Aorta (tissue), 5 donors: ENCODE measurements at regions not wholly inside any gene's neighbourhood (a gene's known extent, or its start where the extent isn't known, plus 50 kb on each side); places are given as distances from the start of the nearest gene placed in this dataset.

Experiments
- ATAC-seq: fragments of 200-7000 bp; cut with Tn5 transposase; one replicate; pipeline ENCODE4 v1.9.1; 2022; ENCODE audit warnings: moderate library complexity; ENCODE audit not compliant: low FRiP score
- DNase-seq, 2 donors: peaks; one replicate each; pipeline ENCODE4 v3.0.0-alpha.2; 2020
- H3K27ac ChIP-seq, 2 donors: one replicate each; pipeline ENCODE4 v1.5.1; 2013; ENCODE audit warnings: low read length in 2 of 2, mild to moderate bottlenecking in 2 of 2, moderate library complexity in 2 of 2, control low read depth in 1 of 2, inconsistent platforms in 1 of 2, low read depth in 1 of 2
- H3K27me3 ChIP-seq, 2 donors: one replicate each; pipeline ENCODE4 v1.6.1; 2013; ENCODE audit warnings: control low read depth in 1 of 2, low read length in 1 of 2, mild to moderate bottlenecking in 1 of 2, moderate library complexity in 1 of 2; ENCODE audit not compliant: insufficient read depth in 2 of 2, control insufficient read depth in 1 of 2
- H3K36me3 ChIP-seq, 2 donors: one replicate each; pipeline ENCODE4 v1.6.1; 2013; ENCODE audit warnings: control low read depth in 1 of 2, low read length in 1 of 2, mild to moderate bottlenecking in 1 of 2; ENCODE audit not compliant: insufficient read depth in 2 of 2, control insufficient read depth in 1 of 2
- H3K4me1 ChIP-seq, 2 donors: one replicate each; pipeline ENCODE4 v1.6.1; 2013; ENCODE audit warnings: low read length in 2 of 2, control low read depth in 1 of 2, mild to moderate bottlenecking in 1 of 2, moderate library complexity in 1 of 2; ENCODE audit not compliant: insufficient read depth in 2 of 2, control insufficient read depth in 1 of 2
- H3K4me3 ChIP-seq, 2 donors: one replicate each; pipeline ENCODE4 v1.5.1; 2013; ENCODE audit warnings: low read length in 2 of 2, control low read depth in 1 of 2, mild to moderate bottlenecking in 1 of 2
- H3K9me3 ChIP-seq: one replicate; pipeline ENCODE4 v1.6.1; 2013; ENCODE audit warnings: mild to moderate bottlenecking, low read length; ENCODE audit not compliant: control insufficient read depth
- WGBS, 2 donors: extraction: QIAGEN DNeasy Blood & Tissue Kit; methylation state at CpG; one replicate each; pipeline ENCODE4 v1.1.7; 2013; 5-methylcytosine and 5-hydroxymethylcytosine counted together
- intact Hi-C, 2 donors: fragments of 100-400 bp; cut with DNase I; formaldehyde crosslinking; loops; one replicate each; pipeline versions ENCODE4 v1.14.2 to v1.15.0; 2022
- donor health status: healthy with polysubstance abuse.
- donor health status: Bipolar disorder and iron deficiency.
- donor health status: DM: no; HTN: no; CAD: no.
- donor health status: DM: no; HTN: no; CAD: no.
- donor health status: DM: yes; HTN: yes; CAD: no.

DNA sequence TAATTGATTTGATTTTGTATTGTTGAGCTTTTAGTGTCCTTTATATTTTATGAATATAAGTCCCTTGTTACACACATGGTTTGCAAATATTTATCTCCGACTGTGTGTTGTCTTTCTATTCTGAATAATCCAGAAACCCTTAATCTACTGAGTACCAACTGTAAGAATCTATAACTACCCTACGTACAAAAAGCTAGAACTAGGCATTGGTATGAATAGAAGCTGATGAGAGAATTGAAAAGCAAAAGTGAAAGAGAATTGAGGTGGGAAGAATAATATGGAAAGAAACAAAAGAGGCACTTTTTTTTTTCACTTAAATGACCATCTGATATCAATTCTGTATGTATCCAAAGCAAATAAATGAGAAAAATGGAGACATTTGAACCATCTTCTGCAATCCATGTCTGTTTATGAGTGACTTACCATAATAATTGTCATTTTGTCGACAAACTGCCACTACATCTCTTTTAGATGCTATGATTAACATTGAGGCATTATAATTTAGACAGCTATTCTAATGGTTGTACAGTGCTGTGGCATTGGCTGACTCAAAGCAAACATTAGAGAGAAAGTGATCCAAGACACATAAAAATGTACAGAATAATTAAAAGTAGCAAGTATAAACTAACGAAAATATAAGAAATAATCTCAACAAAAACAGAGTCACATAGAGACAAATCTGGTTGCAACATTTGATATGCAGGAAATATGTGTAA lies 1516.6 kb upstream of the AGA start:
- no peak for ATAC-seq
- intact Hi-C loops = no loop called here
- Histone ChIP-seq H3K9me3 (peaks cover 1% of the 10 kb centered on the region), H3K27me3 (no peaks in the 10 kb centered on the region), H3K36me3 (no peaks in the 10 kb centered on the region), H3K4me1 (no peaks in the 10 kb centered on the region), H3K4me3 (no peak overlapping the region), H3K27ac (no peak overlapping the region)
- 67 to 68% methylated on average over 4 of the region's 4 CpGs for WGBS, 2 donors
- no peak for DNase-seq

DNA sequence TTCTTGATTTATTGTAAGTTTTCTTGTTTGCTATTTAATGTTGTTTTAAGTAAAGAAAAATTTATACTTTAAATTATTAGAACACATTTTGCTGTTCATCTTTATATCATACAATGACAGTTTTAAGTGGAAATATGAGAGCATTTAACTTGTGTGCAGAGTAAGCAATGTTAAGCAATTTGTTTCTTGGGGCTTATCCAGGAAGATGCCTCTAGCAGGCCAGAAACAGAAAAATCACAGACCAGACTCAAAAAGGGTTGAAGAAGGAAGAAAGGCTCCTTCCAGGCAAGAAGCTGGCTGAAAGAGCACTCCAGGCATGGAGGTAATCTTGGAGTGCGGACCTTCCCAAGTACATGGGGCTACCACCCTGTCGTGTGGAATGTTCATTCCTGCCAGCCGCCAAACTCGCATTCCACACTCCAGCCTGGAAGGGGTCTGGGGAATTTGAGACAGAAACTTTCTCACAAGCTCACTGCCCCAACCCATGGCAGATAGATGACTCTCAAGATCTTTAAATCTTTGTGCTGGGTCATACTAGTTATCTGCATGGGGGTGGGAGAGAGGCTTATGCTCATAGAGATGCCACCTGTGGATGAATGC lies 1521.3 kb upstream of the AGA start:
- intact Hi-C loops = no loop called here
- Histone ChIP-seq H3K4me3 (no peak overlapping the region), H3K4me1 (no peaks in the 10 kb centered on the region), H3K9me3 (peaks cover 1% of the 10 kb centered on the region), H3K27me3 (no peaks in the 10 kb centered on the region), H3K36me3 (no peaks in the 10 kb centered on the region), H3K27ac (no peak overlapping the region)
- 34 to 40% methylated on average over 4 of the region's 4 CpGs for WGBS, 2 donors
- DNase-seq (no peak), ATAC-seq (no peak)

DNA sequence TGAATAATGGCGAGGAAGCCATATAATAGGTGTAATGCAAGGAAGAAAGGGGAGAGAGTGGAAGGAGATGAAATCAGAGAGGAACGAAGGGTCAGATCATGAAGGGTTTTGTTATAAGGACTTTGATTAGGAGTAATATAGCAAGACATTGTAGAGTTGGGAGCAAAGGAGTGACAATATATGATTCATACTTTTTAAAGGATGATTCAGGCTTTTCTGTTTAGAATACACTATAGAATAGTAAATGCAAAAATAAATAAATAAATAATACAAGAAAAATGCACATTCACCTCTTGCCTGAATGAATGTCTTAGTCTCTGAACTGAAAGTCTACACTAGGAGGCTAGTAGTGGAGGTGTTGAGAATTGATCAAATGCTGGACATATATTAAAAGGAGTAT lies 1524.4 kb upstream of the AGA start:
- no peak for ATAC-seq
- Histone ChIP-seq H3K27ac (no peak overlapping the region), H3K27me3 (no peaks in the 10 kb centered on the region), H3K9me3 (peaks cover 1% of the 10 kb centered on the region), H3K4me1 (no peaks in the 10 kb centered on the region), H3K36me3 (no peaks in the 10 kb centered on the region), H3K4me3 (no peak overlapping the region)
- no peak for DNase-seq
- 95 to 97% methylated on average over 2 of the region's 2 CpGs for WGBS, 2 donors
- intact Hi-C loops = no loop called here

DNA sequence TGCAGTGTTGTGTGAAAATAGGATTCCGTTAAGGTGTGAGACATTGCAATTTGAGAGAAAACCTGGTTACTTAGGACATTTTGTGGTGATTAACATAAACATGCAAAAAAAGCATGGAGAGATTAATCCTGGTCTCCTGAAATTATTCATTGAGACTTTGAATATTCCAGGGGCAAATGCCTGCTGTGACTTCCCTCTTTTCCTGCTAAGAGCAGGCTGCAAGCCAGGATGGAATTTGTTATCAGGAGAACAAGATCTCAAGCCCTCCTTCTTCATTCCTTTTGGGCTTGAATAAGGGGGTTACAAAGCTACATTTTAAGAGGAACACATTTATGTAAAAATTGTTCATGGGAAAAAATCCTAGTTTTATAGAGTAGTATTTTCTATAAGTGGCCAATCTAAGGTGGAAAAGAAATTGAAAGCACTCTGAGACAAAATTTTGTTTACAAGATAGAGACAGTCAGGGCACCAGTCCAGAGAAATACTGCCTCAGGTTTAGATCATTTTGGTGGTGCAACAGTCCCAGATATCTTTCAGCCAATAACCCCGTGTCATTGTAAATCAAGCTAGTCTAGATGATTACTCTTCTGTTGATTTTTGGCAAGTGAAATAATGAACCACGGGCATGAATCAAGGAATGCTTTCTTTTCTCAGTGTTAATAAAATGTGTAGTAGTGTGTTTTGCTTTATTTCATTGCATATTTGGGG lies 1528.3 kb upstream of the AGA start:
- 28 to 35% methylated on average over 3 of the region's 3 CpGs for WGBS, 2 donors
- Histone ChIP-seq H3K36me3 (no peaks in the 10 kb centered on the region), H3K4me3 (no peak overlapping the region), H3K9me3 (no peaks in the 10 kb centered on the region), H3K4me1 (no peaks in the 10 kb centered on the region), H3K27me3 (no peaks in the 10 kb centered on the region), H3K27ac (no peak overlapping the region)
- ATAC-seq = no peak
- no peak for DNase-seq
- intact Hi-C loops = no loop called here

DNA sequence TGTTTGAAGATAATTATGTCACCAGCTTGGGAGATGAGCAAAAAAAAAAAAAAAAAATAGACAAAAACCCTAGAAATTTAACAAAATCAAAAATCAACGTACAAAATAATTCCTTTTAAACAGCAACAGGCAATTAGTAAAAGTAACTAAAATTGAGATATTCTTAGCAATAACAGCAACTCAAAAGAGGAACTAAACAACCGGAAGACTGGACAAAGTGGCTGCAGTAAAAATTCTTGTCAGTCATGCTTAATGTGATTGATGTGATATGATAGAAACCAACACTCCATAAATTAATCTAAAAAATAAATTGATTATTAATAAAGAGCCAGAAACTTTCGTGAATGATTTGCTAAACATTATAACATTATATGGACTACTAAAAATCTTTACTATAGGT lies 1534.6 kb upstream of the AGA start:
- no peak overlapping the region for H3K4me3 ChIP-seq
- no peaks in the 10 kb centered on the region for H3K27me3 ChIP-seq
- H3K4me1 ChIP-seq = no peaks in the 10 kb centered on the region
- DNase-seq = no peak
- no peaks in the 10 kb centered on the region for H3K36me3 ChIP-seq
- intact Hi-C loops = no loop called here
- no peak for ATAC-seq
- no peaks in the 10 kb centered on the region for H3K9me3 ChIP-seq
- no peak overlapping the region for H3K27ac ChIP-seq
- WGBS, 2 donors = 71 to 75% methylated on average over 3 of the region's 3 CpGs

DNA sequence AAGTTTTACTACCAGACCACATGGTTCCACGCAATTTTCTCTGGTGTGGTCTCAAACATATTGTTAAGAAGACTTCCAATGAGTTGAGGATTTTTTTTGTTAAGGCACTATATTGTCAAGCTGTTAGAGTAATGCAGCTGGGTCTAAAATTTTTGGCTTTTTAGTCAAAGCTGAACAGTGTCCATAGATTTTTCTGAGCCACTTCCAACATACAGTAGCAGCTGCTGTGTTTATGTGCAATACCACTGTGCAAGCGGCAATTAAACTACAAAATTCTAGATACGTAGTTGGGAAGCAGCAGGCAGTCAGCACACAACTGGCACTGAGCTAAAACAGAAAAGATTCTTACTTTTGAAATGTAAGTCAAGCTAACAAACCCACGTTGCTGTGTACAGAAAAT lies 1551.1 kb upstream of the AGA start:
- no peak overlapping the region for H3K27ac ChIP-seq
- WGBS, 2 donors = 82 to 84% methylated on average over 4 of the region's 4 CpGs
- intact Hi-C loops = no loop called here
- H3K9me3 ChIP-seq = no peaks in the 10 kb centered on the region
- no peaks in the 10 kb centered on the region for H3K4me1 ChIP-seq
- no peak overlapping the region for H3K4me3 ChIP-seq
- no peak for DNase-seq
- no peaks in the 10 kb centered on the region for H3K27me3 ChIP-seq
- no peaks in the 10 kb centered on the region for H3K36me3 ChIP-seq
- ATAC-seq = no peak

DNA sequence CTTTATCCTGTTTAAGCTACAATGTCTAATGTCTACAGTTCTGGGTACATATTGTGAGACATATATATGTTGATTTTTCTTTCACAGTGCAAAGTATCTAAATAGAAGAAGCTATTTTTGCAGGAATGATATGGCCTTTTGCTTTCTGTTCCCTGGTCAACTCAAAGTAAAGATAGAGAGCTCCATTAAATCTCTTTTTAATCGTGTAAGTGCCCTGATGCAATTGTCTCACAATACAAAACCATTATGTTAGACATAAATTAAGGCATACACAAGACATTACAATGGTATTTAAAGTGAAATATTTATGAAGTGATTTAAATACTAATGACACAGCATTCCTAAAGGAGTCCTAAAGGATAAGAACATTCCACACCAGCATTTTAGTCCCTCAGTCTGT lies 1559.7 kb upstream of the AGA start:
- WGBS, 2 donors = 5 to 12% methylated on average over 1 of the region's 1 CpG
- intact Hi-C loops = no loop called here
- no peaks in the 10 kb centered on the region for H3K4me1 ChIP-seq
- H3K4me3 ChIP-seq = no peak overlapping the region
- ATAC-seq (no peak), DNase-seq (no peak)
- H3K27ac ChIP-seq = no peak overlapping the region
- no peaks in the 10 kb centered on the region for H3K36me3 ChIP-seq
- H3K9me3 ChIP-seq = no peaks in the 10 kb centered on the region
- no peaks in the 10 kb centered on the region for H3K27me3 ChIP-seq

DNA sequence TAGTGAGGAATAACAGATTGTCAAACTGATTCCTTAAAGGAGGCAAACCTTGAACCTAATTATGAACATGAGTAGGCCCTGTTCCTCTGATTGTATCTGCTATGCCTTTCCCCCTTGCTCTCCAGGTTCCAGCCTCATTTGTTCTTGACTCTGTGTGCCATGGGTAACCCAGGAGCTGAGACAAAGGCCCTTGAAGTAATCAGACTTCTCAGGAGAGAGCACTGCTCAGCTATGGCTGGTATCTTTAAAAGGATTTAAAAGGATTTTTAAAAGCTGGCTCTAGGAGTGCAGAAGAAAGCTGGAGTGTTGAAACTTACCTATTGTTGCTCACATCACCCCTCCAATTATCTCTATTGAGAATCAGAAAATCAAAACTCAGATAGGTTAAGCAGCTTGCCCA lies 1565.5 kb upstream of the AGA start:
- Histone ChIP-seq H3K4me3 (no peak overlapping the region), H3K9me3 (no peaks in the 10 kb centered on the region), H3K27ac (no peak overlapping the region), H3K27me3 (no peaks in the 10 kb centered on the region), H3K4me1 (no peaks in the 10 kb centered on the region), H3K36me3 (no peaks in the 10 kb centered on the region)
- intact Hi-C loops = no loop called here
- ATAC-seq (no peak), DNase-seq (no peak)

DNA sequence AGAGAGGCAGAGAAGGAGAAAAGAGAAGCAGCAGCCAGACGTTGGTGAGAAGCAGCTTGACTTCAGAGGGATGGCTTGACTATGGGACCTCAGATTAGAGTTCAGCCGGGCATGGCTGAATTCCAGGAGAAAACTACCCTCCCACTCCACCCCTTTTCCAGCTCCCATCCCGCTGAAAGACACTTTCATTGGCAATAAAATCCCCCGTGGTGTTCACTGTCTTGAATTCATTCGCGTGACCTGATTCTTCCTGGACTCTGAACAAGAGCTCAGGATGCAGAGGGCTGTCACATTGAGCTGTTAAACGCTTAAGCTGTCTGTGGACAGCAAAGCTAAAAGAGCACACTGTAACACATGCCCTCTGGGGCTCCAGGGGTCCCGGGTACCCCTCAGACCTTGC lies 1575.3 kb upstream of the AGA start:
- no peak overlapping the region for H3K27ac ChIP-seq
- no peak overlapping the region for H3K4me3 ChIP-seq
- WGBS, 2 donors = 84 to 85% methylated on average over 8 of the region's 8 CpGs
- no peaks in the 10 kb centered on the region for H3K9me3 ChIP-seq
- no peaks in the 10 kb centered on the region for H3K4me1 ChIP-seq
- H3K36me3 ChIP-seq = no peaks in the 10 kb centered on the region
- no peak for ATAC-seq
- H3K27me3 ChIP-seq = no peaks in the 10 kb centered on the region
- intact Hi-C loops = no loop called here
- no peak for DNase-seq
